ENCODE measurements at regions not wholly inside any gene's neighbourhood (a gene's known extent, or its start where the extent isn't known, plus 50 kb on each side); places are given as distances from the start of the nearest gene placed in this dataset.
"Not testable (repeated sequence)": the region's sequence is repeated elsewhere in the genome, so short reads cannot be mapped to it uniquely, and the experiment has no call there.

- H3K27me3 ChIP-seq = no peaks in the 10 kb centered on the region
- TF ChIP-seq EP300 (IDR thresholded peaks at IDR 0.05) (no peak), POLR2AphosphoS5 (IDR thresholded peaks at IDR 0.05) (no peak), CTCF (IDR thresholded peaks at IDR 0.05) (no peak), POLR2A (IDR thresholded peaks at IDR 0.05) (no peak)
- H3K27ac ChIP-seq = no peak overlapping the region
- no peaks in the 10 kb centered on the region for H3K36me3 ChIP-seq
- H3K4me3 ChIP-seq = no peak overlapping the region
- WGBS, 2 donors = 76 to 93% methylated on average over 2 of the region's 2 CpGs
- H3K9me3 ChIP-seq = no peaks in the 10 kb centered on the region
- no peaks in the 10 kb centered on the region for H3K4me1 ChIP-seq
- no peak for DNase-seq
- intact Hi-C loops (cut with DNase I) = no loop called here
Observed at GRCh38 chrX:137852502-137852901, 286.6 kb downstream of the ZIC3 start.

GRCh38 chrX:137855490-137855889 lies 289.6 kb downstream of the ZIC3 start:
- Histone ChIP-seq H3K27ac (no peak overlapping the region), H3K4me3 (no peak overlapping the region), H3K4me1 (no peaks in the 10 kb centered on the region), H3K9me3 (no peaks in the 10 kb centered on the region), H3K36me3 (no peaks in the 10 kb centered on the region), H3K27me3 (peaks cover 0 to 3% (median 0%) of the 10 kb centered on the region in 3 donors)
- DNase-seq = no peak
- intact Hi-C loops (cut with DNase I) = no loop called here
- WGBS, 2 donors = 35 to 74% methylated on average over 2 of the region's 2 CpGs
- TF ChIP-seq EP300 (IDR thresholded peaks at IDR 0.05) (no peak), POLR2A (IDR thresholded peaks at IDR 0.05) (no peak), POLR2AphosphoS5 (IDR thresholded peaks at IDR 0.05) (no peak), CTCF (IDR thresholded peaks at IDR 0.05) (no peak)

GRCh38 chrX:137858106-137858505 lies 292.2 kb downstream of the ZIC3 start:
- no peak overlapping the region for H3K4me3 ChIP-seq

GRCh38 chrX:137878401-137878800 lies 312.5 kb downstream of the ZIC3 start:
- TF ChIP-seq POLR2AphosphoS5 (IDR thresholded peaks at IDR 0.05) (no peak), POLR2A (IDR thresholded peaks at IDR 0.05) (no peak), EP300 (IDR thresholded peaks at IDR 0.05) (no peak), CTCF (IDR thresholded peaks at IDR 0.05) (no peak)
- Histone ChIP-seq H3K27ac (no peak overlapping the region), H3K9me3 (no peaks in the 10 kb centered on the region), H3K27me3 (no peaks in the 10 kb centered on the region), H3K4me3 (no peak overlapping the region), H3K36me3 (no peaks in the 10 kb centered on the region), H3K4me1 (no peaks in the 10 kb centered on the region)
- no peak for DNase-seq
- intact Hi-C loops (cut with DNase I) = no loop called here
- 77 to 81% methylated on average over 3 of the region's 3 CpGs for WGBS, 2 donors

More at GRCh38 chrX:137858106-137858505, 292.2 kb downstream of the ZIC3 start:
- WGBS, 2 donors = 33 to 55% methylated on average over 3 of the region's 3 CpGs
- intact Hi-C loops (cut with DNase I) = no loop called here
- Histone ChIP-seq H3K27me3 (peaks cover 0 to 3% (median 0%) of the 10 kb centered on the region in 3 donors), H3K27ac (no peak overlapping the region), H3K36me3 (no peaks in the 10 kb centered on the region), H3K9me3 (no peaks in the 10 kb centered on the region), H3K4me1 (no peaks in the 10 kb centered on the region)
- DNase-seq = no peak
- TF ChIP-seq POLR2A (IDR thresholded peaks at IDR 0.05) (no peak), EP300 (IDR thresholded peaks at IDR 0.05) (no peak), CTCF (IDR thresholded peaks at IDR 0.05) (no peak), POLR2AphosphoS5 (IDR thresholded peaks at IDR 0.05) (no peak)

GRCh38 chrX:137882960-137883359 lies 317.0 kb downstream of the ZIC3 start:
- Histone ChIP-seq H3K4me1 (no peaks in the 10 kb centered on the region), H3K36me3 (no peaks in the 10 kb centered on the region), H3K4me3 (no peak overlapping the region), H3K27me3 (no peaks in the 10 kb centered on the region), H3K27ac (no peak overlapping the region), H3K9me3 (no peaks in the 10 kb centered on the region)
- DNase-seq = no peak
- no peak for TF ChIP-seq POLR2AphosphoS5 (IDR thresholded peaks at IDR 0.05)
- no peak for TF ChIP-seq POLR2A (IDR thresholded peaks at IDR 0.05)
- TF ChIP-seq EP300 (IDR thresholded peaks at IDR 0.05) = no peak
- no peak for TF ChIP-seq CTCF (IDR thresholded peaks at IDR 0.05)
- WGBS, 2 donors = 82 to 88% methylated on average over 2 of the region's 2 CpGs
- intact Hi-C loops (cut with DNase I) = no loop called here

- DNase-seq; H3K27ac ChIP-seq; H3K4me3 ChIP-seq; H3K27me3 ChIP-seq; H3K36me3 ChIP-seq; H3K4me1 ChIP-seq; intact Hi-C loops (cut with DNase I); H3K9me3 ChIP-seq: not testable (repeated sequence)
- WGBS, 2 donors = 67 to 85% methylated on average over 1 of the region's 1 CpG
Observed at GRCh38 chrX:137884813-137885212, 318.9 kb downstream of the ZIC3 start.
